CD14-positive monocyte (primary cell): ENCODE measurements at regions not wholly inside any gene's neighbourhood (a gene's known extent, or its start where the extent isn't known, plus 50 kb on each side); places are given as distances from the start of the nearest gene placed in this dataset.

ENCODE experiments used
- DNase-seq, 3 donors: peaks; one replicate each; pipeline ENCODE4 v3.0.0-alpha.2; 2011 to 2022
- H2AFZ ChIP-seq: 2 replicates; pipeline ENCODE4 v1.6.0; 2012; ENCODE audit warnings: mild to moderate bottlenecking, low read depth, low read length, inconsistent platforms; ENCODE audit not compliant: insufficient read depth, poor library complexity, severe bottlenecking
- H3K27ac ChIP-seq, 2 donors: 1 replicate in 1 of 2; 2 replicates in 1 of 2; pipeline ENCODE4 v1.5.1; 2012 to 2013; ENCODE audit warnings: low read length in 2 of 2, control low read depth in 1 of 2, inconsistent platforms in 1 of 2, low read depth in 1 of 2, mild to moderate bottlenecking in 1 of 2
- H3K27me3 ChIP-seq, 2 donors: one replicate each; pipeline versions ENCODE4 v1.6.0 to v1.6.1; 2011 to 2013; ENCODE audit warnings: low read length in 2 of 2; ENCODE audit not compliant: control insufficient read depth in 2 of 2, insufficient read depth in 2 of 2
- H3K36me3 ChIP-seq, 2 donors: replicated peaks in 1 of 2; 1 replicate in 1 of 2; 2 replicates in 1 of 2; pipeline versions ENCODE4 v1.5.1 to v1.6.1; 2012 to 2013; ENCODE audit warnings: low read length in 2 of 2, control low read depth in 1 of 2, inconsistent platforms in 1 of 2, mild to moderate bottlenecking in 1 of 2; ENCODE audit not compliant: insufficient read depth in 2 of 2, control insufficient read depth in 1 of 2
- H3K4me1 ChIP-seq, 2 donors: 1 replicate in 1 of 2; 2 replicates in 1 of 2; pipeline versions ENCODE4 v1.5.1 to v1.6.1; 2012 to 2013; ENCODE audit warnings: low read length in 2 of 2, control low read depth in 1 of 2, inconsistent platforms in 1 of 2, mild to moderate bottlenecking in 1 of 2, moderate library complexity in 1 of 2; ENCODE audit not compliant: insufficient read depth in 2 of 2, control insufficient read depth in 1 of 2
- H3K4me2 ChIP-seq: replicated peaks from 2 replicates; pipeline ENCODE3; 2012; ENCODE audit warnings: low read length, moderate library complexity, mild to moderate bottlenecking; ENCODE audit not compliant: poor library complexity, severe bottlenecking; ENCODE audit errors: extremely low read depth
- H3K4me3 ChIP-seq, 3 experiments: fragments of 200-600 bp in 1 of 3; sonication (generic) in 1 of 3; replicated peaks in 1 of 3; 1 replicate in 2 of 3; 2 replicates in 1 of 3; pipeline ENCODE4 v1.5.1; 2011 to 2013; ENCODE audit warnings: low read length in 3 of 3, mild to moderate bottlenecking in 3 of 3, control low read depth in 2 of 3, low read depth in 2 of 3, inconsistent platforms in 1 of 3, moderate library complexity in 1 of 3
- H3K79me2 ChIP-seq: 2 replicates; pipeline ENCODE4 v1.6.0; 2012; ENCODE audit warnings: mild to moderate bottlenecking, control low read depth, inconsistent platforms, low read length, moderate library complexity; ENCODE audit not compliant: insufficient read depth
- H3K9ac ChIP-seq: 2 replicates; pipeline ENCODE4 v1.6.0; 2017; ENCODE audit warnings: low read length, mild to moderate bottlenecking; ENCODE audit not compliant: insufficient read depth, poor library complexity, severe bottlenecking
- H3K9me3 ChIP-seq, 2 donors: replicated peaks in 1 of 2; 1 replicate in 1 of 2; 2 replicates in 1 of 2; pipeline versions ENCODE4 v1.5.1 to v1.6.1; 2012 to 2013; ENCODE audit warnings: low read length in 2 of 2, control low read depth in 1 of 2; ENCODE audit not compliant: control insufficient read depth in 1 of 2, insufficient read depth in 1 of 2
- H4K20me1 ChIP-seq: 2 replicates; pipeline ENCODE4 v1.6.0; 2012; ENCODE audit warnings: mild to moderate bottlenecking, low read length, control low read depth, moderate library complexity; ENCODE audit not compliant: insufficient read depth
- H3K27ac Mint-ChIP-seq, 7 donors: one replicate each; pipeline ENCODE4 v1.8.0; 2020; ENCODE audit warnings: mild to moderate bottlenecking in 7 of 7, mixed read lengths in 7 of 7, moderate library complexity in 6 of 7, inconsistent platforms in 2 of 7
- H3K27me3 Mint-ChIP-seq, 3 donors: one replicate each; pipeline ENCODE4 v1.8.0; 2021 to 2022; ENCODE audit warnings: low read depth in 3 of 3, mild to moderate bottlenecking in 3 of 3, mixed read lengths in 3 of 3, moderate library complexity in 3 of 3, inconsistent platforms in 1 of 3
- H3K36me3 Mint-ChIP-seq, 2 donors: one replicate each; pipeline ENCODE4 v1.8.0; 2020; ENCODE audit warnings: mixed read lengths in 2 of 2, inconsistent platforms in 1 of 2, mild to moderate bottlenecking in 1 of 2
- H3K4me1 Mint-ChIP-seq: one replicate; pipeline ENCODE4 v1.8.0; 2020; ENCODE audit warnings: mild to moderate bottlenecking, mixed read lengths
- H3K4me3 Mint-ChIP-seq, 2 donors: one replicate each; pipeline ENCODE4 v1.8.0; 2020; ENCODE audit warnings: mild to moderate bottlenecking in 2 of 2, mixed read lengths in 2 of 2, moderate library complexity in 1 of 2
- H3K9me3 Mint-ChIP-seq, 7 donors: one replicate each; pipeline ENCODE4 v1.8.0; 2020 to 2022; ENCODE audit warnings: mixed read lengths in 7 of 7, mild to moderate bottlenecking in 6 of 7, moderate library complexity in 6 of 7, inconsistent platforms in 2 of 7
- CTCF ChIP-seq: fragments of 200-600 bp; IDR thresholded peaks from one replicate; pipeline ENCODE4 v1.8.0; 2022; ENCODE audit warnings: antibody characterized with exemption, mild to moderate bottlenecking
- WGBS: methylation state at CpG from one replicate; pipeline ENCODE4 v1.1.5; 2013; ENCODE audit warnings: missing lambda C conversion rate; ENCODE audit not compliant: insufficient coverage; 5-methylcytosine and 5-hydroxymethylcytosine counted together
- intact Hi-C, 2 donors: fragments of 100-400 bp; cut with micrococcal nuclease; formaldehyde crosslinking; loops; one replicate each; pipeline versions ENCODE4 v1.15.0 to v1.15.1; 2023

- no peaks in the 10 kb centered on the region for H3K36me3 ChIP-seq
- no peaks in the 10 kb centered on the region for H3K79me2 ChIP-seq
- Mint-ChIP-seq H3K27ac (no peak overlapping the region), H3K36me3 (no peaks in the 10 kb centered on the region), H3K4me1 (no peaks in the 10 kb centered on the region), H3K27me3 (peaks cover 0 to 3% (median 2%) of the 10 kb centered on the region in 3 donors), H3K4me3 (no peak overlapping the region), H3K9me3 (peaks cover 0 to 7% (median 2%) of the 10 kb centered on the region in 7 donors)
- no peaks in the 10 kb centered on the region for H3K4me1 ChIP-seq
- WGBS: 81% methylated on average over 2 of the region's 4 CpGs
- no peaks in the 10 kb centered on the region for H3K9me3 ChIP-seq
- intact Hi-C loops: no loop called here
- no peak for DNase-seq
- no peaks in the 10 kb centered on the region for H4K20me1 ChIP-seq
- no peak overlapping the region for H3K4me2 ChIP-seq
- no peak for TF ChIP-seq CTCF
- no peak overlapping the region for H3K27ac ChIP-seq
- H2AFZ ChIP-seq: no peak overlapping the region
- no peak overlapping the region for H3K9ac ChIP-seq
- H3K27me3 ChIP-seq: no peaks in the 10 kb centered on the region
- H3K4me3 ChIP-seq: no peak overlapping the region
Measured at GRCh38 chr13:106393776-106394175, 141.7 kb downstream of the EFNB2 start.

GRCh38 chr13:106391681-106392080 lies 143.8 kb downstream of the EFNB2 start:
- Histone ChIP-seq H3K27ac (no peak overlapping the region), H3K4me2 (no peak overlapping the region), H3K27me3 (no peaks in the 10 kb centered on the region), H4K20me1 (no peaks in the 10 kb centered on the region), H3K36me3 (no peaks in the 10 kb centered on the region), H3K9me3 (no peaks in the 10 kb centered on the region), H3K4me1 (no peaks in the 10 kb centered on the region), H3K79me2 (no peaks in the 10 kb centered on the region), H2AFZ (no peak overlapping the region), H3K9ac (no peak overlapping the region), H3K4me3 (no peak overlapping the region)
- H3K27ac Mint-ChIP-seq: no peak overlapping the region
- no peaks in the 10 kb centered on the region for H3K4me1 Mint-ChIP-seq
- no peak for DNase-seq
- 97% methylated on average over 4 of the region's 6 CpGs for WGBS
- H3K27me3 Mint-ChIP-seq: peaks cover 2 to 3% (median 2%) of the 10 kb centered on the region in 3 donors
- TF ChIP-seq CTCF: no peak
- no peak overlapping the region for H3K4me3 Mint-ChIP-seq
- intact Hi-C loops: no loop called here
- peaks cover 0 to 7% (median 2%) of the 10 kb centered on the region in 7 donors for H3K9me3 Mint-ChIP-seq
- H3K36me3 Mint-ChIP-seq: no peaks in the 10 kb centered on the region
